GM10248 (cell line): ENCODE measurements at regions not wholly inside any gene's neighbourhood (a gene's known extent, or its start where the extent isn't known, plus 50 kb on each side); places are given as distances from the start of the nearest gene placed in this dataset.

Experiments used
- CTCF ChIA-PET: fragments of 300-600 bp; sonication (Branson Sonifier 250); formaldehyde crosslinking; extraction: SDS; loops from one replicate; lab custom pipeline; 2021; ENCODE audit warnings: antibody characterized with exemption; lab: Yijun Ruan, JAX
- POLR2A ChIA-PET: fragments of 350-650 bp; sonication (Branson Sonifier 250); formaldehyde crosslinking; extraction: SDS; loops from one replicate; lab custom pipeline; 2020; ENCODE audit warnings: antibody characterized with exemption; lab: Yijun Ruan, JAX
- DNase-seq: peaks from one replicate; pipeline ENCODE4 v3.0.0; 2012; ENCODE audit errors: extremely low spot score
- CTCF ChIP-seq: IDR thresholded peaks from 2 replicates; pipeline ENCODE4 v1.5.1; 2012; ENCODE audit warnings: mild to moderate bottlenecking, low read depth; ENCODE audit errors: extremely low read depth, missing control alignments, control extremely low read depth

GRCh38 chr7:15016315-15016667 lies 113.7 kb upstream of the DGKB start:
- ChIA-PET CTCF (interaction anchor here (0.7 to 3.3 kb wide), 20 partner anchors 9 to 1735 kb away, joined by 3 to 41 read pairs (median 6); no protein-coding TSS in a partner anchor), POLR2A (no interaction called here)
- TF ChIP-seq CTCF, result no peak
- no peak for DNase-seq

GRCh38 chr7:15015545-15016314 lies 113.2 kb upstream of the DGKB start:
- ChIA-PET CTCF (interaction anchor here (0.7 to 3.3 kb wide), 20 partner anchors 10 to 1734 kb away, joined by 3 to 41 read pairs (median 6); no protein-coding TSS in a partner anchor), POLR2A (no interaction called here)
- TF ChIP-seq CTCF, result peak; percentile 47
- DNase-seq, result peak; percentile 37

- DNase-seq, result no peak
- POLR2A ChIA-PET, result no interaction called here
- TF ChIP-seq CTCF, result no peak
- CTCF ChIA-PET, result no interaction called here
Measured at GRCh38 chr7:15012135-15012534, 109.6 kb upstream of the DGKB start.

- ChIA-PET CTCF (no interaction called here), POLR2A (no interaction called here)
Measured at GRCh38 chr7:15011289-15011688, 108.7 kb upstream of the DGKB start.

GRCh38 chr7:15007507-15007906 lies 105.0 kb upstream of the DGKB start:
- no peak for TF ChIP-seq CTCF
- ChIA-PET POLR2A (no interaction called here), CTCF (interaction anchor here (1.6 to 5.7 kb wide), 2 partner anchors 8 to 32 kb away, joined by 3 to 41 read pairs; no protein-coding TSS in a partner anchor)
- DNase-seq, result no peak

More at GRCh38 chr7:15011289-15011688, 108.7 kb upstream of the DGKB start:
- no peak for TF ChIP-seq CTCF
- DNase-seq, result no peak

- no peak for DNase-seq
- POLR2A ChIA-PET, result no interaction called here
- no peak for TF ChIP-seq CTCF
- CTCF ChIA-PET, result interaction anchor here (1.4 to 5.7 kb wide), 3 partner anchors 10 to 116 kb away, joined by 3 to 41 read pairs (median 4); no protein-coding TSS in a partner anchor
Measured at GRCh38 chr7:15005672-15006071, 103.1 kb upstream of the DGKB start.
